SKM-1 (cell line): ENCODE measurements at regions not wholly inside any gene's neighbourhood (a gene's known extent, or its start where the extent isn't known, plus 50 kb on each side); places are given as distances from the start of the nearest gene placed in this dataset.
"Not testable (repeated sequence)": the region's sequence is repeated elsewhere in the genome, so short reads cannot be mapped to it uniquely, and the experiment has no call there.

Experiments
- DNase-seq: peaks from one replicate; lab custom pipeline; 2025; ENCODE audit not compliant: unreplicated experiment; lab: John Stamatoyannopoulos, UW

DNA sequence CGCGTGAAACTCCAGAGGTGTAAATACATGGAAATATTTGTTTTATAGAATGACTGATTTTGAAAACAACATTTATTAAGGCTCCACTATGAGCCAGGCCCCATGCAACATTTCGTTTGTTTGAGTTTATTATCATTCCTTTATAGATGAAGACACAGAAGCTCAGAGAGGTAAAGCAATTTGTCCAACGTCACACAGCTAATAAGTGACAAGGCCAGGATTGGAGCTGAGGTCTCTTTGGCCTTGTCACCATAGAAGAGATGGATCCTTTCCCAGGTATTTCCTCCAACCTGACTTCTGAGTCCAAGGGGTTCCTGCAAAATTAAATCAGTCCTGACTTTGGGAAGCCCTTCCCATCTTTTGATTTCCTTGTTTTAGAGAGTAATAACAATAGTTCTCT, 98.0 kb downstream of the SYF2 start:
- DNase-seq: no peak

GRCh38 chr1:25131794-25132193, 100.5 kb downstream of the SYF2 start:
- peak; percentile 65 for DNase-seq

GRCh38 chr1:25130895-25131294, 101.4 kb downstream of the SYF2 start:
- DNase-seq: no peak

DNA sequence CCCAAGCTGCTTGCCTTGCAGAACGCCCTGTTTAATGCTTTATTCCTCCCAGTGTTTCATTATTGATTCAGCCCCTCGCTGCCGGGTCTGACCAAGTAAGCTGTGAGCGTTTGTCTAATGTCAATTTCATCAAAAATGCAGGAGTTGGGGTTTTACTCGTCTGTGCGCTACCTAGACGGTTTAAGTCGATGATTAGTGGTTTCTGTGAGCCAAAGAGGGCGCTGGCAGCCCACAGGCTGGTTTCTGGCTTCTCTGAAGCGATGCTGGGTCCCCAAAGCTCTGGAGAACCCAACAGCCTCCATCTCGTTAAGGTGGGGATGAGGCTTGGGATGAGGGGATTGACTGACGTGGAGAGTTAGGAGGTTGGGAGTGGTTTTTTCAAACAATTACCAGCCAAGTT, 102.9 kb downstream of the SYF2 start:
- DNase-seq: no peak

- DNase-seq: no peak
These were observed 104.1 kb downstream of the SYF2 start for GRCh38 chr1:25128121-25128621.

- no peak for DNase-seq
These were observed 105.7 kb downstream of the SYF2 start for GRCh38 chr1:25126562-25126961.

DNA sequence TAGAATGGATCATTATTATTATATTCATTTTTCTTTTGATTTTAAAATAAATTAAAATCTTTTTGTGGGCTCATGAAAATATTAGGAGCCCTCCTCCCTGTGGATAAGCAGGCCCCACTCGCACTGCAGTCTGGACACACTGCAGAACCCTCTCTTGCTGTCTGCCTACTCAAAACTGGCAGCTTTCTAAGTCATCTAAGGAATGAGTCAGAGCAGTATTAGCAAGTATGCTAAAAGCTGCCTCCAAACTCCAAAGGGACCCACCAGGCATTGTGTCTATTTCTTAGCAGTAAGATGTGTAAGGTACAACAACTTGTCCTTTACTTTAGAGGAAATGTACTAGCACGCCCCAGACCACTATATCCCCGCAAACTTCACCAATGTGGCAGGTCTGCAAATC, 108.8 kb downstream of the SYF2 start:
- DNase-seq: no peak

DNA sequence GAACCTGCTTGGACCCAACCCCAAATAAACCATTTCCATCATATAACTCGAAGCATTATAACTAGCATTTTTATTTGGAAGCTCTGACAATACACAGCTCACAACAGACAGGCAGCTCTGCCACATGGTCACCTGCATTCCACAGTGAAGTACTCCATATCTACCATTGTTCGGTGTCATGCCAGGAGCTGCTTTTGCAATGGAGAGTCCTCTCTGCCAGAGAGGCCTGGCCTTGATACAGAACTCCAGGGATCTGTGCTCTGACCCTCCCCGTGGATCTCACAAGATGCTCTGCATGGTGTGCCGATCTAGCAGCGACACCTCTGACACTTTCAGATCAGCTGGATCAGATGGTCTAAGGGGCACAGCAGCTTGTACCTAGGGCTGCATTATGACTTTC, 109.6 kb downstream of the SYF2 start:
- DNase-seq: no peak

- DNase-seq: no peak
These were observed 112.0 kb downstream of the SYF2 start for GRCh38 chr1:25120281-25120680.

- DNase-seq: no peak
These were observed 113.8 kb downstream of the SYF2 start for GRCh38 chr1:25118546-25118945.

- DNase-seq: no peak
These were observed 115.0 kb downstream of the SYF2 start for GRCh38 chr1:25117233-25117823.

DNA sequence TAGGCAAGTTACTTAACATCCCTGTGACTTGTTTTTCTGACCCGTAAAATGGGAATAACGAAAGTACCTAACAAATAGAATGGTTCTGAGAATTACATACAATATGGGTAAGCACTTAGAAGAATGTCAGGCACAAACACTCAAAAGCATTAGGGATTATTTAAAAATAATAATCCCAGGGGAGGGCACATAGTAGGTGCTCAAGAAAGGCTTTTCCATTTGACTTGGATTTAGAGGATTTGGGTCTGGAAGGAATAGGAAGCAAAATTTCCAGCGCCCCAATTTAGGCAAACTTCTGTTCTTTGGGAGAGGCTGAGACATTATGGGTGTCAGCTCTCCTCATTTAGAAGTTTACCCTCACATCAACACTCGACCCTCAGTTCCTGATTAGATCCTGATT, 115.5 kb downstream of the SYF2 start:
- no peak for DNase-seq

DNA sequence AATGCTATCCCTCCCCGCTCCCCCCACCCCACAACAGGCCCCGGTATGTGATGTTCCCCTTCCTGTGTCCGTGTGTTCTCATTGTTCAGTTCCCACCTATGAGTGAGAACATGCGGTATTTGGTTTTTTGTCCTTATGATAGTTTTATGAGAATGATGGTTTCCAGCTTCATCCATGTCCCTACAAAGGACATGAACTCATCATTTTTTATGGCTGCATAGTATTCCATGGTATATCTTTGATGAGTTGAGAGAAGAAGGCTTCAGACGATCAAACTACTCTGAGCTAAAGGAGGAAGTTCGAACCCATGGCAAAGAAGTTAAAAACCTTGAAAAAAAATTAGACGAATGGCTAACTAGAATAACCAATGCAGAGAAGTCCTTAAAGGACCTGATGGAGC, 116.2 kb downstream of the SYF2 start:
- not testable (repeated sequence) for DNase-seq

DNA sequence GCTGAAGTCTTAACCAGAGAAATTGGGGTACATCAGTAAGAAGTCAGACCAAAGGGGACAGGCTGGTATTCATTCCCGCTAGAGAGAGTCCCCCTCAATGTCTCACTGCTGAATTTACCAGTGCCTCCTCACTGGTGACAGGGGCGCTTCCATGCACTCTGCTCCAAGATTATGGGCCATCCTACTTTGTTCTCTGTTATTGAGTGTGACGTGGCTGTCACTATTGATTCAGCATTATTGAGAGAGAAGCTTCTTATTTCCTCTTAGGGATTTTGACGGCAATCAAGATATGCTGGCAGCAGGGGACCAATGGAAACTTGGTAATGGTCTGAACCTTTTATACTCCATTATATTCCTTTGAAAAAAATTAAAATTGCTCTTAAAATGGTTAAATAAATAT, 118.6 kb downstream of the SYF2 start:
- no peak for DNase-seq

GRCh38 chr1:25113086-25113485, 119.2 kb downstream of the SYF2 start:
- peak; percentile 61 for DNase-seq

DNA sequence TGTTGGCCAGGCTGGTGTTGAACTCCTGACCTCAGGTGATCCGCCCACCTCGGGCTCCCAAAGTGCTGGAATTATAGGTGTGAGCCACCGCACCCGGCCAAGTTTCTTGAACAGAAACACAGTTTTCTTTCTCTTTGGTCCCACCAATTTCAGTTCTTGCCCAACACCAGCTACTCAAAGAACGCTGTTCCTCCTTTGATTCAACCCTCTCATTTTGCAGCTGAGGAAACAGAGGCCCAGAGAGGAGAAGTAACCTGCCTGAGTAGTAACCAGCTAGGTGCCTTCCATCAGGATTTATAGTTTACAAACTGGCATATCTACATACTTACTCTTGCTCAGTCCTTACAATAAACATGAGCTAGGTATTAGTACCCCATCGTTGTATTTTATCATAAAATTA, 119.9 kb downstream of the SYF2 start:
- peak; percentile 32 for DNase-seq

- DNase-seq: no peak
These were observed 120.6 kb downstream of the SYF2 start for GRCh38 chr1:25111706-25112105.

GRCh38 chr1:25110485-25110884, 121.8 kb downstream of the SYF2 start:
- DNase-seq: no peak

DNA sequence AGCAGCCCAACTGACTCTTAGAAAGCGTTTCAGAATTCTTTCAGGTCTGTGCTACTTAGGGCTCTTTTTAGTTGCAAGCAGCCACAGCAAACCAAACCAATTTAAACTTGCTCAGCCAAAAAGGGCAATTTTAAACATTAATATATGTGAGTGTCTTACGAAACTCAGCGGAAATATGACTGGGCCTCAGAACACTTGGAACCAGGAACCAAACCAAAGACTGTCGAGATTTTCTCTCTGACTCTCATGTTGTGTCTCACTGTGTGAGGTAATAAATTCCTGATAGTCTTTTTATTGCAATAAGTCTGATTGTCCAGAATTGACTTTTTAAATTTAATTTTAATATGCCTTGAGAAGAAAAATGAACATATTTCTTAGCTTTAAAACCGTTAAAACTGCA, 122.3 kb downstream of the SYF2 start:
- no peak for DNase-seq

- DNase-seq: no peak
These were observed 122.8 kb downstream of the SYF2 start for GRCh38 chr1:25109531-25109951.

DNA sequence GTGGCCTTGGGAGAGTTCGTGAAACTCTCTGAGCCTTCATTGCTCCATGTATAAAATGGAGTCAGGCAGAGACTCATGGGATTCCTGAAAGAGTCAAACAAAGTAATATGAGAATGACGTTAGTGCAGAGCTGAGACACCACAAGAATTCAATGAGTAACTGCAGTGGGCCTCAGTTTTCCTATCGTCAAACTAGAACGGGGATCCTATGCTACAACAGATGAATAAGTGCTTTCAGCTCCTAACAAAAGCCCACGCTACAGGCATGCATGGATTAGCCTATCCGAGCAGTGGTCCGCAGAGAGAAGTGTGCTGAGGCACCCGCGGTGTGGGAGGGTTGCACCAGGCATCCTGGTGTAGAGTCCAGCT, 124.7 kb downstream of the SYF2 start:
- DNase-seq: no peak

GRCh38 chr1:25106976-25107642, 125.2 kb downstream of the SYF2 start:
- DNase-seq: no peak

- DNase-seq: no peak
These were observed 126.0 kb downstream of the SYF2 start for GRCh38 chr1:25106352-25106751.
